Loucy (cell line): ENCODE measurements at regions not wholly inside any gene's neighbourhood (a gene's known extent, or its start where the extent isn't known, plus 50 kb on each side); places are given as distances from the start of the nearest gene placed in this dataset.
"Not testable (repeated sequence)": the region's sequence is repeated elsewhere in the genome, so short reads cannot be mapped to it uniquely, and the experiment has no call there.

Experiments
- H2AFZ ChIP-seq: fragments of 200-600 bp; sonication (generic); 2 replicates; pipeline ENCODE4 v1.6.0; 2016; ENCODE audit warnings: antibody characterized with exemption, mild to moderate bottlenecking, low read length, moderate library complexity
- H3F3A ChIP-seq: fragments of 200-600 bp; 2 replicates; pipeline ENCODE4 v1.6.0; 2016; ENCODE audit warnings: antibody characterized with exemption, low read depth, mild to moderate bottlenecking
- H3K27me3 ChIP-seq: fragments of 200-600 bp; sonication (generic); 2 replicates; pipeline ENCODE4 v1.6.1; 2014; ENCODE audit warnings: low read length, mild to moderate bottlenecking; ENCODE audit not compliant: insufficient read depth, poor library complexity, severe bottlenecking
- H3K36me3 ChIP-seq: fragments of 200-600 bp; sonication (generic); 2 replicates; pipeline ENCODE4 v1.6.1; 2016; ENCODE audit warnings: low read length; ENCODE audit not compliant: insufficient read depth
- H3K4me1 ChIP-seq: fragments of 200-600 bp; sonication (generic); 2 replicates; pipeline ENCODE4 v1.5.1; 2014; ENCODE audit warnings: low read length, mild to moderate bottlenecking; ENCODE audit not compliant: insufficient read depth, poor library complexity, severe bottlenecking
- H3K4me2 ChIP-seq: fragments of 200-600 bp; sonication (generic); 2 replicates; pipeline ENCODE4 v1.6.0; 2014; ENCODE audit warnings: antibody characterized with exemption, low read length, low read depth, mild to moderate bottlenecking; ENCODE audit not compliant: poor library complexity, severe bottlenecking
- H3K4me3 ChIP-seq: fragments of 200-600 bp; sonication (generic); 2 replicates; pipeline ENCODE4 v1.5.1; 2014; ENCODE audit warnings: low read length, mild to moderate bottlenecking, mixed read lengths; ENCODE audit not compliant: poor library complexity, severe bottlenecking
- H3K79me2 ChIP-seq: fragments of 200-600 bp; sonication (generic); 2 replicates; pipeline ENCODE4 v1.6.1; 2014; ENCODE audit warnings: low read length; ENCODE audit not compliant: insufficient read depth
- H3K9ac ChIP-seq: fragments of 200-600 bp; sonication (generic); 2 replicates; pipeline ENCODE4 v1.6.0; 2014; ENCODE audit warnings: mild to moderate bottlenecking, low read depth, low read length, moderate library complexity; ENCODE audit not compliant: poor library complexity, severe bottlenecking
- H3K9me2 ChIP-seq: fragments of 200-600 bp; sonication (generic); replicated peaks from 2 replicates; pipeline ENCODE4 v1.6.1; 2016; ENCODE audit warnings: low read depth, low read length, mixed read lengths
- H3K9me3 ChIP-seq: fragments of 200-600 bp; sonication (generic); 2 replicates; pipeline ENCODE4 v1.6.1; 2014; ENCODE audit warnings: mild to moderate bottlenecking, antibody characterized with exemption, low read length, low read depth; ENCODE audit not compliant: insufficient read depth
- H4K20me1 ChIP-seq: fragments of 200-600 bp; sonication (generic); 2 replicates; pipeline ENCODE4 v1.6.0; 2014; ENCODE audit warnings: antibody characterized with exemption, low read length, mild to moderate bottlenecking; ENCODE audit not compliant: insufficient read depth, poor library complexity, severe bottlenecking
- CTCF ChIP-seq: fragments of 200-600 bp; sonication (generic); conservative IDR thresholded peaks from 2 replicates; pipeline ENCODE4 v1.5.1; 2014; ENCODE audit warnings: mild to moderate bottlenecking, antibody characterized with exemption, low read length
- EZH2phosphoT487 ChIP-seq: fragments of 200-600 bp; IDR thresholded peaks from 2 replicates; pipeline ENCODE4 v1.6.1; 2018; ENCODE audit warnings: antibody characterized with exemption, mild to moderate bottlenecking, moderate library complexity, borderline replicate concordance

- H3F3A ChIP-seq = no peaks in the 10 kb centered on the region
- H2AFZ ChIP-seq = no peak overlapping the region
- H4K20me1 ChIP-seq = no peaks in the 10 kb centered on the region
- no peak overlapping the region for H3K9ac ChIP-seq
- H3K27me3 ChIP-seq = no peaks in the 10 kb centered on the region
- no peaks in the 10 kb centered on the region for H3K79me2 ChIP-seq
- TF ChIP-seq CTCF = no peak
- TF ChIP-seq EZH2phosphoT487 = no peak
- H3K36me3 ChIP-seq = no peaks in the 10 kb centered on the region
- H3K9me3 ChIP-seq = no peaks in the 10 kb centered on the region
- H3K4me2 ChIP-seq = no peak overlapping the region
- no peaks in the 10 kb centered on the region for H3K4me1 ChIP-seq
- no peaks in the 10 kb centered on the region for H3K9me2 ChIP-seq
- no peak overlapping the region for H3K4me3 ChIP-seq
These were observed 96.7 kb downstream of the PTPRS start for GRCh38 chr19:5243878-5244277.

DNA sequence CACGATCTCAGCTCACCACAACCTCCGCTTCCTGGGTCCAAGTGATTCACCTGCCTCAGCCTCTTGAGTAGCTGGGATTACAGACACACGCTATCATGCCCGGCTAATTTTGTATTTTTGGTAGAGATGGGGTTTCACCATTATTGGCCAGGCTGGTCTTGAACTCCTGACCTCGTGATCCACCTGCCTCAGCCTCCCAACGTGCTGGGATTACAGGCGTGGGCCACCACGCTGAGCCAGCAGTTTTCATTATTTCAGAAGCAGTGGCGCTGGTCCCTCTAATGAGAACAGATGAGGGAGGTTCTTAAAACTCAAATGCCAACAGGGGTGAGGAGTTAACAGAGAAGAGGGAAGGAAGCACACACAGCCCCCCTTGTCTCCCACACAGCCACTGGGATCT, 98.7 kb downstream of the PTPRS start:
- H3K79me2 ChIP-seq, H3K4me3 ChIP-seq, H3F3A ChIP-seq, H3K36me3 ChIP-seq, H3K27me3 ChIP-seq, H2AFZ ChIP-seq, H3K4me1 ChIP-seq, H3K9me2 ChIP-seq, H3K4me2 ChIP-seq, H3K9me3 ChIP-seq, H4K20me1 ChIP-seq, H3K9ac ChIP-seq: not testable (repeated sequence)

- H2AFZ ChIP-seq = no peak overlapping the region
- no peaks in the 10 kb centered on the region for H3K79me2 ChIP-seq
- H3K4me3 ChIP-seq = no peak overlapping the region
- H3K9me3 ChIP-seq = no peaks in the 10 kb centered on the region
- H3K27me3 ChIP-seq = no peaks in the 10 kb centered on the region
- H3K9me2 ChIP-seq = no peaks in the 10 kb centered on the region
- TF ChIP-seq EZH2phosphoT487 (no peak), CTCF (no peak)
- no peak overlapping the region for H3K9ac ChIP-seq
- no peaks in the 10 kb centered on the region for H3F3A ChIP-seq
- no peaks in the 10 kb centered on the region for H3K36me3 ChIP-seq
- no peaks in the 10 kb centered on the region for H4K20me1 ChIP-seq
- no peak overlapping the region for H3K4me2 ChIP-seq
- no peaks in the 10 kb centered on the region for H3K4me1 ChIP-seq
These were observed 100.6 kb downstream of the PTPRS start for GRCh38 chr19:5240011-5240410.

- no peak overlapping the region for H2AFZ ChIP-seq
- no peaks in the 10 kb centered on the region for H3K79me2 ChIP-seq
- no peak overlapping the region for H3K4me2 ChIP-seq
- H3K4me1 ChIP-seq = no peaks in the 10 kb centered on the region
- H3K36me3 ChIP-seq = no peaks in the 10 kb centered on the region
- H4K20me1 ChIP-seq = no peaks in the 10 kb centered on the region
- no peaks in the 10 kb centered on the region for H3F3A ChIP-seq
- TF ChIP-seq CTCF (no peak), EZH2phosphoT487 (no peak)
- no peaks in the 10 kb centered on the region for H3K9me2 ChIP-seq
- no peaks in the 10 kb centered on the region for H3K9me3 ChIP-seq
- H3K27me3 ChIP-seq = no peaks in the 10 kb centered on the region
- H3K4me3 ChIP-seq = no peak overlapping the region
- no peak overlapping the region for H3K9ac ChIP-seq
These were observed 101.9 kb downstream of the PTPRS start for GRCh38 chr19:5238700-5239099.
